HG03280 (cell line): ENCODE measurements at regions not wholly inside any gene's neighbourhood (a gene's known extent, or its start where the extent isn't known, plus 50 kb on each side); places are given as distances from the start of the nearest gene placed in this dataset.
A peak's percentile ranks its signal among the peaks of the same experiment; 100 is the strongest.

Experiments
- ATAC-seq: cut with Tn5 transposase; IDR thresholded peaks from one replicate; pipeline ENCODE4 v1.9.1; 2021; ENCODE audit warnings: mild to moderate bottlenecking, moderate library complexity; ENCODE audit not compliant: unreplicated experiment

- no peak for ATAC-seq
These were observed 56.1 kb downstream of the KCNRG start for GRCh38 chr13:50071379-50071778.

GRCh38 chr13:50072676-50073075, 57.4 kb downstream of the KCNRG start:
- no peak for ATAC-seq

DNA sequence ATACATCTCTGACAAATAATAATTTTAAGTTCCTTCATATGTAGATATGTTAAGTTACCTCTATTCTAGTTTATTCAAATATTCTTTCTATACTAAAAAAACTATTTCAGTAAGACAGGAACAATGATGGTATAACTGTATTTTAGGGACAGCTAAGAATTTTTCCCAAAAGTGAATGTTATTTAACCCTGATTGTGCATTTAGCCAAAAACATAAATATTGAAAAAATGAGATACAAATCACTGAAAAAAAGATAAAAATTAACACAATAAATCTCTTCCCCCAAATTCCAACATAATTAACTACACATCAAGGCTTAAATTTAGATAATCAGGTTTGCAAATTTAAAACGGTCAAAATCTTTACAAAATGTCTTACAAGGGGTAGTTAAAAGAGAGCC, 58.1 kb downstream of the KCNRG start:
- ATAC-seq: no peak

DNA sequence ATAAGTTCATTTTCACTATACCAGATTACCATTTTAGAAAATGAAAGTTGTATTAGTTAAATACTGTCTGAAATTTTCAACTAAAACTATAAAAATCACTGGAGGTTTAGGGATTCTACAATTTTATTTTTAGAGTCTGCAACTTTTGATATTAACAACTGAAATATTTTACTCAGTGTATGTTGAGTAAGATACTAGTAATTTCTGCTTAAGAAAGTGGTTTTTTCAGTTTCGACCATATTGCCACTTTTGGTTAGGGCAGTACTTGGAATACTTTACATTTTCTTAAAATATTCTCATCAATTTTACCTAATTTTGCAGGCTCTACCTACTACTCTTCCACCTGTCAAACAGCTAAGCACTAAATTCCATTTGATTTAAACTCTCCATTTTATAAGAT, 59.6 kb downstream of the KCNRG start:
- peak; percentile 48 for ATAC-seq

DNA sequence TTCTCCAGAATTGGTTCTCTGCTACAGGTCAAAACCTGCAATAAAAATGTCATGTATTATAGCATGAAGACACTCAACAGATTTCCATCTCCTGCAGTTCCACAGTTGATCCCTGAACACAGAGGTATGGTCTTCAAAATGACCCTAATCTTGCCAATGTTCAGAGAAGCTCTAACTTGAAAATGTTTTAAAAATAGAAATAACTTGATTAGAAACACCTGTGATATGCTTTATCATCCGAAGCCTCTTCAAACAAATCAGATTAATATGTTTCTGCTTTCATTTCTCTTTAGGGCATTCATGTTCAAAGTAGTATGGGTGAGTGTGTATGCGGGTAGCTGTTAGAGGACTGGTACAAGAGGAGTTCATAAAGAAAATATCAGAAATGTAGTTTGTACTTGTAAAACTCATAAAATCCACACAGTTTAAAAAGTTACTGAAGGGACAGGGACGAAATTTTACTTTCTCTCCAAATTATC, 60.4 kb downstream of the KCNRG start:
- no peak for ATAC-seq

DNA sequence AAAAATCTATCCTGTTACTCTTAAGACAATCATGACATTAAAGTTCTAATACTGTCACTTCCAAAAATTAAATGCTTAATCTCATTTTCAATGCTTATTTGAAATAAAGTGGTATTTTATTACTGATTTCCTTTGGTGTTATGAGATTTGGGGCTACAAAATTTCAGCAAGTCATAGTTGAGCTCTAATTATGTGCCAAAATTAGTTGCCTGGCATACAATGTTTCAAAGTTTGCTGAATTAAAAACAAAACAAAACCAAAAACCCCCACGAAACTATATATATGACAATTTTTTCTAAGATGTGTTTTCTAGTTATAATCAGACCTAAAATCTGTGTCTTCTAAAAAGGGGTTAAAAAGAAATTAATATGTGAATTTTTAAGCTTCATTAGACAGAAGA, 62.2 kb downstream of the KCNRG start:
- ATAC-seq: no peak

- ATAC-seq: no peak
These were observed 63.1 kb downstream of the KCNRG start for GRCh38 chr13:50078231-50078894.

- no peak for ATAC-seq
These were observed 63.8 kb downstream of the KCNRG start for GRCh38 chr13:50078895-50079654.

GRCh38 chr13:50079655-50080202, 64.5 kb downstream of the KCNRG start:
- no peak for ATAC-seq

DNA sequence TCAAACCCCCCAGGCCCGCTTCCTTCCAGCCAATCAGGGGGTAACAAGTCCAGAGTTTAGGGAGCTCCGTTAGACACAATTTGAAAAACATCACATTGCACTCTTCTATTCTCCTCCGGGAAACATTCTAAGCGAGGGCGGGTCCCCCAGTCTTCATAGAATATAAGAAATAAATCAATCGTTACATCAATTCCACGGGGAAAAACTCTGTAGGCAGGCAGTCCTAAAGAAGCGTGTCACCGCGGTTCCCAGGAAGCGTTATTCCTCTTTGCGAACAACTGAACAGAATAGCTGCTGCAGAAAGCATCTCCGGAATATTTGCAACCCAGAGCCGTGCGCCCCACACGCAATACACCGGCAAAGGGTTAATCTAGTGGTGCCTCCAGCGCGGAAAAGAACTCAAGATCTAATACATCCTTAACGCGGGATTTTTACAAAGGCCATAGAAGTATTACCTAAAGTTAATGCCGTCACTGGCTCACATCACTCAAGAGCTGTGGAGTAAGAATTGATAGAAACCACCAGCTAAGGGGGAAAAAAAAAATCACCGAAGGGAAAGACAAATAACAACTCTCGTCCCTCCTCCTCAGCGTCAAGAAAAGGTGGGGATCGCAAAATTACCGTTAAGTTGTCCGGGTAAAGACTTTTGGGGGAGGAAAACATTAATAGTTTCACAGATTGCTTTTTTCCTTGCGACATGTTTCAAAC, 65.1 kb downstream of the KCNRG start:
- no peak for ATAC-seq

DNA sequence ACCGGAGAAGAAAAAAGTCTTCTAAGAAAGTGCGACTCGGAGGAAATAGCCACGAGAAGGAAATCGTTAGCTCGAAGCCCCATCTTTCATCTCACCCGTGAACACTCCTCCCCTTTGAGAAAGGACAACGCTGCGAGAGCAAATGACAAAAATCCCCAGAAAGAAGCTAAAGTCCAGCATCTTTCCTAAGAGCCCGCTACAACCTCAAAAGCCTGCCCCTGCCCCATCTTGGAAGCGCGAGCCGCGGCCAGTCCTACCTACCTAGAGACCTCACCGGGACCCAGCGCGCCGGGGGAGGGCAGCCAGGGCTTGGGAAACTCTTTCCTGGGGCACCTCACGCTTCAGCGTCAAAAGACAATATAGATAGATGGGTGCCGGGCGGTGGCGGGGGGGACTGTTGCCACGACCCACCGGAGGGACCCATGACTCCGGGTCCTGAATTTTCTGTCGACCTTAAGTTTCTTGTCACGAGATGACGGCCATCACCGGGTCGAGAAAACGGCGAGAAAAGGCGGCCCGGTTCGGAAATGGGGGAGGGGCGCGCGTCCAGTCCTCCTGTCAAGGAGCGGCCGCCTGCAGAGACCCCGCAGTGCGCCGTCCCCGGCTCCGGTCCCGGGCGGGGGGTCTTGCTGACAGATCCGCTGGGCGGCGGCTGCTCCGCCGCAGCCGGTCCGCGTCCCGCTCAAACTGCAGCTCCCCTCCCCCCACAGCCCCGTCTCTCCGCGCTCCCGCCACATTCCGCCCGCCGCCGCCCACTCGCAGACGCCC, 65.9 kb downstream of the KCNRG start:
- peak; percentile 9 for ATAC-seq

- peak; percentile 73 for ATAC-seq
These were observed 66.6 kb downstream of the KCNRG start for GRCh38 chr13:50081679-50082425.

DNA sequence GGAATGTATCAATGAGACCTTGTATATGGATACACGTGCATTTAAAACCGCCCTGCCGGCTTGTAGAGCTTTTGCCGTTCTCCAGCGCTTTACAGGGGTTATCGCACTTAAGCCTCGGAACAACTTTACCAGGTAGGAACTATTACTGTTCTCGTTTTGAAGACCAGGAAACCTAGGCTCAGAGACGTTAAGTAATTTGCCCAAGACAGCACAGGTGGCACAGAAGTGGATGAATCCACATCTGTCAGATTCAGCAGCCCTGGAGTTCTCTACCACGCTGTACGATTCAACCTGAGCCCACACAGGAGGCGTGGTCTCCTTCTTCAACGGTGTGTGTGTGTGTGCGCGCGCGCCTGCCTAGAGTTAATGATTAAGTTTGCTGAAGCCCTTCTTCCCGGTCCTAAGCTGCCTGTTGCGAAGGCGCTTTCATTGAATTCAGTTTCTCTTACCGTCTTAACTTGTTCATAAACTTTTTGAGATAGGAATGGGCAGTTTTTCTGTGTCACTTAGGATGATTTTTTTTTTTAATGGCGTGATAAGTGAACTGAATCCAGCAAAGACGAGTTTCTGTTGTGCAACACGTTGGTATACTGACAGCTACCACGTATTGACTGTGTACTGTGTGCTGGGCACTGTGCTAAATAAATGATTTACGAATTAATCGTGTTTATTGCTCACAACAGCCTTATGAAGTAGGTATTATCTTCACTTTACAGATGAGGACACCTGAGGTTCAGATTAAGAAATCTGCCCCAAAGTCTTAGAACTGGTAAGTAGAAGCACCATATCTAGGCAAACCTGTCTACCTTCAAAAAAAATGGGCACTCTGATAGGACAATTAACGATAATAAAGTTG, 67.4 kb downstream of the KCNRG start:
- peak; percentile 46 for ATAC-seq

DNA sequence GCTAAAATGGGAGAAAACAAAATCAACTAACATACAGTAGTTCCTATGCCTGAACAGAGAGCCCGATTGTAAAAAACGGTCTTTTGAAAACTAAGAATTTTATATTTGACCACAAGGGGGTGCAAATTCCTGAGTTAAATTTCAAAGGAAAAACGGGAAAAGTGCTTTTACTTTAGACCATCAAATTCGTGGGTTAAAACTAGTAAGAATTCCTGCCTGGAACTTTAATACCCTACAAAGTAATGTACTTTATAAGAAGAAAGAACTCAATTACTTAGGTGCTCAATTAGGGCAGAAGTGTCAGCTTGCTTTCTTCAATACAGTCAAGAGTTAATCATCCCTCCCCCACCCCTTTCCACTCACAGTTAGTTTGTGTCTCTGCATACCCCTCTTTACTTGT, 69.8 kb downstream of the KCNRG start:
- ATAC-seq: no peak

DNA sequence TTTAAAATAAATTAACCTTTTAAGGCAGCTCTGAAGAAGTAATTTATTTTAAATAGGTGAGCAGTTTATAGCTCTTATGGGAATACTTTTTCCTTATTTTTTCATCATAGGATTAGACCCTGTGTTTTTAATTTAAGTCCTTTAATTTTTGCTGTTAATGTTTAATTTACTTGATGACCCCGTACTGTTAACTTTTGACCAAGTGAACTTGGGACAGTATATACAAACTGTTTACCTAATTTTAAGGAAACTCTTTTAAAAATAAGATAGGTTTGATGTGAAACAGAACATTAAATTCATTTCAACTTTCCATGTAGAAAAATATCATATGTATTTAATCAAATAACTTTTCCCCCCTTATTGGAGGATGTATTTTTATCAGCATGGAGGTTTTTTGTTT, 74.4 kb downstream of the KCNRG start:
- ATAC-seq: no peak

GRCh38 chr13:50090211-50090610, 75.0 kb downstream of the KCNRG start:
- no peak for ATAC-seq

- no peak for ATAC-seq
These were observed 79.5 kb downstream of the KCNRG start for GRCh38 chr13:50094615-50095293.

DNA sequence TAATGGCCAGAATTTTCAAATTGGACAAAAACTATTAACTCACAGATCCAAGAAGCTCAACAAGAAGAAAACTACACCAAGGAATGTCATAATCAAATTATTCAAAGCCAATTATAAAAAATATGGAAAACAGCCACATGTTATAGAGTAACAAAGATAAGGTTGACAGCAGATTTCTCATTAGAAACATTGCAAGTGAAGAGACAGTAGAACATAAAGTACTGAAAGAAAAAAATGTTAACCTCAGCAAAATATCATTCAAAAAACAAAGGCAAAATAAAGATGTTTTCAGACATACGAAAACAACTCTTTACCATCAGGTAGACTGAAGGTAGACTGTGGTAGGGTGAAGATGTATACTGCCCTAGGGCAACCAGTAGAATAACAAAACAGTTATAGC, 83.4 kb downstream of the KCNRG start:
- ATAC-seq: no peak

GRCh38 chr13:50099473-50099872, 84.2 kb downstream of the KCNRG start:
- ATAC-seq: no peak
